ENCODE measurements at regions not wholly inside any gene's neighbourhood (a gene's known extent, or its start where the extent isn't known, plus 50 kb on each side); places are given as distances from the start of the nearest gene placed in this dataset.

DNA sequence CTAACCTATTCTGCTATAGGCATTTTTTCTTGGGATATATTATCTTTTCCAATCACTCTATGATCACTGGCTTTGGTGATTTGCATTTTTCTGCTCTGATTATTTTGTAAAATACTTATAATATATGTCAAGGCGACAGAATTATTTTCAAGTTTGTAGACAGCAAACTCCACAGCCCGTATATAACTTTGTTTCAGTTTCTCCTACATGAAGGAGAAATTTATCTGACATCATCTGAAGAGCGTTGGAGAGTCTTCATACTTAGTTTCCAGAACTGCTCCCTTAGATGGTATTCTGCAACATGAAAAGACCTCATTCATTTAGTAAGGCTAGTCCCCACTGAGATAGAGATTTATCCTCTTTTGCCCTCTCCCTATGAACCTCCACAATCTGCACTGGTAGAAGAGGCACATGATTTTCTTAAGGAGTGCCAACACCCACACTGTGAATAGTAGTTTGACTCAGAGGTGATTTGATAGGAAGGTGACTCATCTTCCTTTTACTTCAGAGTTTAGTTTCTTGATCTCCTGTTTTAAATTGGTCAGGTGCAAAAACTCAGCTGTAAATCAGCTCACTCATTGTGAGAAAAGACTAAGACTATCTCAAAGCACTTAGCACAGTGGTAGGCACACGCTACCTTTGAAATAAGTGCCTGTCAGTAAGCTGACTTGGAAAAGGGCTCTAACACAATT, 1848.6 kb upstream of the CELF4 start:
- Histone ChIP-seq H4K20me1 (replicated peaks in 1 of 2; ENCODE audit: control insufficient read depth in 1 of 2, insufficient read depth in 2 of 2, low read length in 2 of 2) (no peaks in the 10 kb centered on the region), H3K4ac (replicated peaks; ENCODE audit: insufficient read length, low read depth, low read length) (no peak overlapping the region), H3K79me1 (ENCODE audit: low read depth, low read length) (no peaks in the 10 kb centered on the region), H2BK12ac (ENCODE audit: low read depth, low read length) (no peak overlapping the region), H2AK5ac (ENCODE audit: low read depth, low read length) (no peak overlapping the region), H3K79me2 (ENCODE audit: control insufficient read depth in 1 of 2, insufficient read depth in 2 of 2, low read length in 2 of 2) (no peaks in the 10 kb centered on the region), H2BK120ac (replicated peaks; ENCODE audit: low read depth, low read length) (no peak overlapping the region), H3K27me3 (replicated peaks in 1 of 4; ENCODE audit: control insufficient read depth in 3 of 4, extremely low read depth in 1 of 4, insufficient read depth in 3 of 4, low read length in 3 of 4) (no peaks in the 10 kb centered on the region), H2BK15ac (ENCODE audit: low read length) (no peak overlapping the region), H3K9ac (replicated peaks in 1 of 4; ENCODE audit: extremely low read depth in 1 of 4, low read depth in 3 of 4, low read length in 3 of 4) (peak overlapping the region in 1 of 4 experiments; percentile 34; a peak in 1 of 7 replicates), H2BK20ac (ENCODE audit: low read length) (no peak overlapping the region), H4K5ac (ENCODE audit: insufficient read length, low read depth, low read length) (no peak overlapping the region), H3K4me3 (ENCODE audit: extremely low read depth in 1 of 4, insufficient read depth in 2 of 4, low read depth in 3 of 4, low read length in 4 of 4) (no peak overlapping the region), H3K4me1 (replicated peaks in 1 of 4; ENCODE audit: control insufficient read depth in 3 of 4, insufficient read depth in 4 of 4, low read length in 3 of 4) (0 out of 7 replicates have a peak, but pooled peaks cover 0 to 2% (median 0%) of the 10 kb centered on the region in 4 experiments), H2AFZ (ENCODE audit: low read length) (no peak overlapping the region), H3K18ac (ENCODE audit: extremely low read depth, low read length) (no peak overlapping the region), H3K27ac (ENCODE audit: low read depth, low read length) (no peak overlapping the region), H4K8ac (ENCODE audit: extremely low read depth, insufficient read depth, low read length) (no peak overlapping the region), H3K14ac (ENCODE audit: insufficient read length) (no peak overlapping the region), H3K4me2 (ENCODE audit: insufficient read depth in 1 of 2, low read depth in 2 of 2, low read length in 2 of 2) (no peak overlapping the region), H3K36me3 (ENCODE audit: control insufficient read depth in 2 of 4, insufficient read depth in 4 of 4, low read length in 3 of 4) (no peaks in the 10 kb centered on the region), H4K91ac (replicated peaks; ENCODE audit: insufficient read length, low read length) (no peak overlapping the region), H3K23ac (ENCODE audit: insufficient read length) (no peak overlapping the region), H3K56ac (replicated peaks; ENCODE audit: insufficient read length, low read depth, low read length) (no peak overlapping the region), H3K9me3 (ENCODE audit: insufficient read depth in 2 of 2, low read depth in 1 of 2, low read length in 1 of 2) (no peaks in the 10 kb centered on the region), H3K23me2 (ENCODE audit: low read depth, low read length) (no peaks in the 10 kb centered on the region), H2BK5ac (ENCODE audit: low read depth, low read length) (no peak overlapping the region)
- ChIA-PET CTCF (ENCODE audit: partially characterized antibody) (interaction anchor here (0.7 kb wide), 1 partner anchor 15 kb away, joined by 3 read pairs; no protein-coding TSS in a partner anchor), POLR2A (ENCODE audit: partially characterized antibody) (no interaction called here)
- no peak for DNase-seq (ENCODE audit: low read depth in 1 of 2, low spot score in 2 of 2)
- WGBS, 2 experiments (ENCODE audit: extremely low coverage in 1 of 2, insufficient coverage in 1 of 2, insufficient read length in 1 of 2, insufficient replicate concordance in 2 of 2, low coverage in 1 of 2, low lambda C conversion rate in 2 of 2, missing lambda C conversion rate in 1 of 2), result 93% methylated on average over 4 of the region's 4 CpGs; no CpG with 5 or more reads in 1 of the 2 experiments
- no peak for FAIRE-seq
- no peak for TF ChIP-seq MAFK (IDR thresholded peaks at IDR 0.05; ENCODE audit: low read depth, low read length)
- TF ChIP-seq BRCA1 (IDR thresholded peaks at IDR 0.05; ENCODE audit: low read depth, low read length), result no peak
- TF ChIP-seq GTF2F1 (IDR thresholded peaks at IDR 0.05; ENCODE audit: borderline replicate concordance, low read depth, low read length), result no peak
- no peak for TF ChIP-seq BCL11A (IDR thresholded peaks at IDR 0.05; ENCODE audit: low read depth in 2 of 2, low read length in 2 of 2)
- TF ChIP-seq YY1 (IDR thresholded peaks at IDR 0.05; ENCODE audit: low read depth, low read length), result no peak
- TF ChIP-seq SP1 (IDR thresholded peaks at IDR 0.05; ENCODE audit: low read depth, low read length), result no peak

Measured in H1 (cell line).